NCI-H82 (cell line): ENCODE measurements at regions not wholly inside any gene's neighbourhood (a gene's known extent, or its start where the extent isn't known, plus 50 kb on each side); places are given as distances from the start of the nearest gene placed in this dataset.
"Not testable (repeated sequence)": the region's sequence is repeated elsewhere in the genome, so short reads cannot be mapped to it uniquely, and the experiment has no call there.

Experiments used
- DNase-seq: peaks from one replicate; lab custom pipeline; 2025; lab: John Stamatoyannopoulos, UW

DNA sequence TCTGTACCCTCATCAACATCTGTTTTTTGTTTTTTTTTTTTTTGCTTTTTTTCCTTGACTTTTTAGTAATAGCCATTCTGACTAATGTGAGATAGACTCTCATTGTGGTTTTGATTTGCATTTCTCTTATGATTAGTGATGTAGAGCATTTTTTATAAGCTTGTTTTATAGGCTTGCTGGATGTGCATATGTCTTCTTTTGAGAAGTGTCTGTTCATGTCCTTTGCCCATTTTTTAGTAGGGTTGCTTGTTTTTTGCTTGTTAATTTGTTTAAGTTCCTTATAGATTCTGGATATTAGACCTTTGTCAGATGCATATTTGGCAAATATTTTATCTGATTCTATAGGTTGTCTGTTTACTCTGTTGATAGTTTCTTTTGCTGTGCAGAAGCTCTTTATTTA, 53.5 kb upstream of the FAR1 start:
- not testable (repeated sequence) for DNase-seq

DNA sequence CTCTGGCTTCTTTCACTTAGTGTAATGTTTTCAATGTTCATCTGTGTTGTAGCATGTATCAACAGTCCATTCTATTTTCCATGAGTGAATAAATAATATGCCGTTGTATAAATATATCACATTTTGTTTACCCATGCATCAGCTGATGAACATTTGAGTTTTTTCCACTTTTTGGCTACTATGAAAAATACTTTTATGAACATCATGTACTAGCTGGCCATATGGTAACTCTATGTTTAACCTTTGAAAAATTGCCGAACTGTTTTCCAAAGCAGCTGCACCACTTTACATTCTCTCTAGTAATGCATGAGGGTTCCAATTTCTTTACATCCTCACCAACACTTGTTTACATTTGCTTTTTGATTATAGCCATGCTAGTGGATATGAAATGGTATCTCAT, 59.8 kb upstream of the FAR1 start:
- DNase-seq: no peak

DNA sequence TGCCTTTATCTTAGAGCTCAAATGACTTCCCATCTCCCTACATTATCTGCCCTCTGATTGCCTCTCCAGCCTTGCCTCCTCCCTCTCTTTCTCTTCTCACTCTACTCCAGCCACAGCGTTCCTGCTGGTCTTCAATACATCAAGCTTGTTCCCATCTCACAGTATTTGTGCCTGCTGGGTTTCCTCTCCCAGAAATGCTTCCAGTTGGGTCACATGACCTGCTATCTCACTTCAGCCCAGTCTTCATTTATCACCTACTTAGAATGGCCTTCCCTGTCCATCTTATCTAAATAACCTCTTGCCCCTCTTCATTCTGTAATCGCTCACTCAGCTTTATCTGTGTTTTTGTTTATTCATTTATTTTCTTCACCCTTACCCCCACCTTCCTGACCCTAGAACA, 61.8 kb upstream of the FAR1 start:
- DNase-seq: no peak

DNA sequence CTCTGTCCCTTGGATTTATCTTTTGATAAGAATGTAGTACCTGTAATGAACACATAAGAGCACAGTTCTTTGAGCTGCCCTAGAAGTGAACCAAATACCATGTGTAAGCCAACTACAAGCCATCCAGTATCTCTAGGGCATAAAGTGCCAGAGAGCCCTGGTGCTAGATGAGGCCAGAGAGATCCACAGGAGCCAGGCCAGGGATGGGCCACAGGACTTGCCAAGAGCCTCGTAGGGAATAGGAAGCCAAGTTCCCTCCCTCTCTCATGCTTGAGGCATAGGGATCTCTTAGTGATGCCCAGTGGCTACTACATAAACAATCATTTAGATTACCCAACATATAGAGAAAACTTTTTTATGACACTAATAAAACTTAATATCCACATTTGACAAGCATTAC, 64.8 kb upstream of the FAR1 start:
- DNase-seq: no peak

DNA sequence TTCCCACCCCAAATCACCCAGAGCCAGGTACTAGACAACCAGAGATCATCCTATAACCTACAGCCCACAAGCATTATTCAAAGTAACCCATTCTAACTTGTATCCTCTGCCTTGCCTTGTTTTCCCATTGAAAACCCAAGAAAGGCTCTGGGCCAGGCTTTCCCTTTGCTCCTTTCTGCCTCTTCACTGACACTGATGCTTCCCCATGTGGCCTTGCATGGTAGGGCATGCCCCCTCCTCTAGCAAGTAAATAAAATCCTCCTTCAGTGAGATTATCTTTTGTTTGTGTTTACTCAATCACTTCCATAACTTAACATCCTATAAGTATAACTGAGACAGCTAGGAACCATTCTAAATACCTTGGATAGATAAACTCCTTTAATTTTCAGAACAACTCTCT, 65.6 kb upstream of the FAR1 start:
- DNase-seq: no peak

DNA sequence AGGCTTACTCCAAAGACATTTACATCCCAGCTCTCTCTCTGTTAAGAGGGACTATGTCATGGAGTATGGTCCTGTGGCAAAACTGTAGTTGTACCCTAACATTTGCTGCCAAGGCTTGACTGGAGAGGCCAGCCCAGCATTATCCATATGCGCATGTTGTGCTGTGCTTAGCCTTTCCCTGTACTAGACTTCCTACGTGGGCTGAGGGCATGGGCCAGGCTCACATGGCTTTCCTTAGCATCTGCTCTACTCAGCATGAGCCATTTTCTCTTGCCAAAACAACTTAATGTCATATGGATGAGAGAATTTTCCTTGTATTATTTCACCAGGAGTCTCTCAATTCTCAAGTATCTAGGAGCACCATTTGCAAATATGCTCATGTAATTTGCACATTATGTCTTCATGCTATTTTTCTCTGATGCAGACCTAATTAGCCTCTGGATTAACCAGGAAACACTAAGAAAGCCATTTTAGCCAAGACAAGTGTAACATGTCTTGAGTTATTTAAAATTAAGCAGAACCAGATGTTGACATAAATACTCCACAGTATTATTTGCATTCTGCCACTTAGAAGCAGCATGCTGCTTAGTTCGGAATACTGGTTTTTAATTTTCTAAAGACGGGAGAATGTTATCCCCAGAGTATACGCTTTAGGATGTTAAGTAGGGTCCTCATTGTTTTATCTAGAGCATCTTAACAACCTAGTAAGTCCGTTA, 71.7 kb upstream of the FAR1 start:
- DNase-seq: no peak

GRCh38 chr11:13595166-13595565, 73.3 kb upstream of the FAR1 start:
- no peak for DNase-seq

DNA sequence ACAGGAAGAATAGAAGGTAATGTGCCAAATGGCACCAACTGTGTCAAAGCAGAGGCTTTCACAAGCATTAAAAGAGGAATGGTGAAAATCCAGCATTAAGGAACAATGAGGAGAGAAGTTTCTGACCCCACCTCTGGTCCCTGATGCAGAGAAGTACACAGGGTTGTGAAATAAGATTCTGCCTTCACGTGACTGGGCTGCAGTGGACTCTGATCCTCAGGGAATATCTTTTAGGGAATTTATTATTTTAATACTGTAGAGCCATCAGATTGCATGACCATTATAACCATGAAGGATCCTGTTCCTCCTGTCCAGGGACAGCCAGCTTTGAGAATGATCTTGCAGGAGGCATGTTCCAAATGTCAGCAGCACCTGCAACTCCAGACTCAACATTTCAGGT, 74.4 kb upstream of the FAR1 start:
- no peak for DNase-seq

DNA sequence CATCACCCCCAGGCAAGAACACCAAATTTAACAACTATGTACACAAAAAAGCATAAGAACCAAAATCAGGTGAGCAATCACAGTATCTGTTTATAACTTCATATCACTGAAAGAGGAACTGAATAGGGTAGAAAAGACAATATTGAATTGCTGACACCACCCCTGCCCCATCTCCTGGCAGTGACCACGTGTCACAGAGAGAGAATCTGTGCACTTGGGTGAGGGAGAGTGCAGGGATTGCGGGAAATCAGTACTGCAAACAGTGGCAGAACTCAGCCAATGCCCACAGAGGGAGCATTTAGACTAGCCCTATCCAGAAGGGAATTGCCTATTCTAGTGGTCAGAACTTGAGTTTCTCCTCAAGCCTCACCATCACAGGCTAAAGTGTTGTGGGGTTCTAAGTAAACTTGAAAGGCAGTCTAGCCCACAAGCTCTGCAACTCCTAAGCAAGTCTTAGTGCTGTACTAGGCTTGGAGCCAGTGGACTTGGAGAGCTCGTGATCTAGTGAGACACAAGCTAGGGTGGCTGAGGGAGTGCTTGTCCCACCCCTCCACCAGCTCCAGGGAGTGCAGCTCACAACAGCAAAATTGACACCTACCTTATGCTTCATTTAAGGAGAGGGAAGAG, 82.8 kb upstream of the PTH start:
- no peak for DNase-seq

DNA sequence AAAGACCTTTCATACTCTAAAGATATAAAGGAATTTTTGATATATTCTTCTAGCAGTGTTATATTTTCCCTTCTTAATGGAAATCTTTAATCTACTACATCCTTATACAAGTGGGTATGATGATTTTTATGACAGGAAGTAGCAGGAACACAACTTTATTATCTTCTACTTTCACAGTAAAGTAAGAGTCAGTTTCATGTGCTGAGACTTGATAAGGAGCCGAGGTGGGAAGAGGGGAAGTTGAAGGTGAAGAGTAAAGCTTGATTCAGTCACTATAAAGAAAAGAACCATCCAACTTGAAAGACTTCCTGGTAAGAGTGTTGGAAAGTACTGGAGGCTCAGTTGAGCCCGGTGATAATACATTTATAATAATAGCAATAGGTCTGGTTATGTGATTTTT, 82.1 kb upstream of the PTH start:
- no peak for DNase-seq

- no peak for DNase-seq
Measured at GRCh38 chr11:13576995-13577394, 81.2 kb upstream of the PTH start.

GRCh38 chr11:13575385-13575784, 79.6 kb upstream of the PTH start:
- not testable (repeated sequence) for DNase-seq

DNA sequence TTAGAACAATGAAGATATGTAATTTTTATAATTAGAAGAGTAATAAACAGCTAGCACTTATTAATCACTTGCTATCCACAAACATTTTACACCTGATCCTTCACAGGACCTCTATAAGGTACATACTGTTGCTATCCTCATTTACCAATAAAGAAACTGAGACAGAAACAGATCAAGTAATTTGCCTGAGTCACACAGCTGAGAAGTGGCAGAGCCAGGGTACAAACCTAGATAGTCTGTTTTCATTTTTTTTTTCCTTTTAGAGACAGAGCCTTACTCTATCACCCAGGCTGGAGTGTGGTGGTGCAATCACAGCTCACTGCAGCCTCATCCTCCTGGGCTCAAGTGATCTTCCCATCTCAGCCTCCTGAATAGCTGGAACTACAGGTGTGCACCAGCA, 71.8 kb upstream of the PTH start:
- DNase-seq: no peak

GRCh38 chr11:13561860-13562259, 66.1 kb upstream of the PTH start:
- DNase-seq: no peak

DNA sequence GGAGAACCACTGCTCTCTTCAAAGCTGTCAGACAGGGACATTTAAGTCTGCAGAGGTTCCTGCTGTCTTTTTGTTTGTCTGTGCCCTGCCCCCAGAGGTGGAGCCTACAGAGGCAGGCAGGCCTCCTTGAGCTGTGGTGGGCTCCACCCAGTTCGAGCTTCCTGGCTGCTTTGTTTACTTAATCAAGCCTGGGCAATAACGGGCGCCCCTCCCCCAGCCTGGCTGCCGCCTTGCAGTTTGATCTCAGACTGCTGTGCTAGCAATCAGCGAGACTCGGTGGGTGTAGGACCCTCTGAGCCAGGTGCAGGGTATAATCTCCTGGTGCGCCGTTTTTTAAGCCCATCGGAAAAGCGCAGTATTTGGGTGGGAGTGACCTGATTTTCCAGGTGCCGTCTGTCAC, 64.5 kb upstream of the PTH start:
- peak; percentile 8 for DNase-seq

- DNase-seq: no peak
Measured at GRCh38 chr11:13552784-13553183, 57.0 kb upstream of the PTH start.

DNA sequence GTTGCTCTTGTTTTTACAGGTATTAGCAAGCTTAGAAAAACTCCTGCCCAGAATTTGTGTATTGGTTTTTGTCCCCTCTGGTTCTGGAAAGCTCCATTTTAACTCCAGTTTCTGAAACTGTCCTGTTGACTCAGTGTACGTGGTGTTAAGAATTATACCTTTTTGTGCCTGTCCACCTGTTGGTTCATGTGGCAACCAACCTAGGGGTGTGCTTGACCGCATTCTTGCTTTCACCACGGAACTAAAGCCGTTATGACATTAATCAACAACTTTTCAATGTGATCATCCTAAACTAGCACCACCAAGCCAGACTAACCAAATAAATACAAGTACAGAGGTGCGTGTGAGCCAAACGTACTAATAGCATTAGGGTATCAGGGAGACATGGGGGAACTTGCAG, 56.0 kb upstream of the PTH start:
- DNase-seq: no peak

DNA sequence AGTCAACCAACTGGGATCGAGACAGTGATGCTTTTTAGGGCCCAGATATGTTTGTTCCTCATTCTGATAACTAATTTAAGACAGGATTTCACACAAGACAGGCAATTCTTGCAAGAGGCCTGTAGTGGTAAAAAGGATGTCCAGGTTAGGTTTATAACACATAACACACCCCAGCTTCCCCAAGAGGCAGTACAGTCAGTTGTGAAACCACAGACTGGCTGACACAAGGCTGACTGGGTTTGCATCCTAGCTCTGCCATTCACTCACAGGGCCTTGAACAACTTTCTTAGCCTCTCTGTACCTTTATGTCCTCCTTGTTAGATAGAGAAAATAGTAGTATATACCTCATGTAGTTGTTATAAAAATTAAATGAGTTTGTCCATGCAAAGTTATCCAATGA, 55.0 kb upstream of the PTH start:
- no peak for DNase-seq

DNA sequence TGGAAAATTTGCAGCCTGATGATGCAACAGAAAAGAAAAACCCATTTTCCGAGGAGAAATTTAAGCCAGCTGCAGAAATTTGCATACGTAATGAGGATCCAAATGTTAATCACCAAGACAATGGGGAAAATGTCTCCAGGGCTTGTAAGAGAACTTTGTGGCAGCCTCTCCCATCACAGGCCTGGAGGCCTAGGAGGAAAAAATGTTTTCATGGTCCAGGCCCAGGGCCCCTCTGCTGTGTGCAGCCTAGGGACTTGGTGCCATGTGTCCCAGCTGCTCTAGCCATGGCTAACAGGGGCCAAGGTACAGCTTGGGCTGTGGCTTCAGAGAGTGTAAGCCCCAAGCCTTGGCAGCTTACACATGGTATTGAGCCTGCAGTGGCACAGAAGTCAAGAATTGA, 50.3 kb upstream of the PTH start:
- not testable (repeated sequence) for DNase-seq
